Karpas-422 (cell line): ENCODE measurements at regions not wholly inside any gene's neighbourhood (a gene's known extent, or its start where the extent isn't known, plus 50 kb on each side); places are given as distances from the start of the nearest gene placed in this dataset.

ENCODE experiments used
- DNase-seq: peaks from one replicate; pipeline ENCODE4 v3.0.0-alpha.2; 2015
- H2AFZ ChIP-seq: fragments of 200-600 bp; sonication (generic); 2 replicates; pipeline ENCODE4 v1.6.1; 2014; ENCODE audit warnings: antibody characterized with exemption, low read length, mixed read lengths
- H3K27ac ChIP-seq: fragments of 200-600 bp; sonication (generic); 2 replicates; pipeline ENCODE4 v1.5.1; 2014; ENCODE audit warnings: mild to moderate bottlenecking, low read length, moderate library complexity
- H3K27me3 ChIP-seq: fragments of 200-600 bp; sonication (generic); 2 replicates; pipeline ENCODE4 v1.6.1; 2014; ENCODE audit warnings: low read length, mixed read lengths
- H3K36me3 ChIP-seq: fragments of 200-600 bp; sonication (generic); 2 replicates; pipeline ENCODE4 v1.6.1; 2014; ENCODE audit warnings: low read length, mixed read lengths; ENCODE audit not compliant: insufficient read depth
- H3K4me1 ChIP-seq: fragments of 200-600 bp; sonication (generic); 2 replicates; pipeline ENCODE4 v1.6.1; 2014; ENCODE audit warnings: mild to moderate bottlenecking, low read length, mixed read lengths
- H3K4me2 ChIP-seq: fragments of 200-600 bp; sonication (generic); 2 replicates; pipeline ENCODE4 v1.6.1; 2014; ENCODE audit warnings: low read length, low read depth, mild to moderate bottlenecking; ENCODE audit not compliant: poor library complexity, severe bottlenecking
- H3K4me3 ChIP-seq: fragments of 200-600 bp; sonication (generic); 2 replicates; pipeline ENCODE4 v1.5.1; 2014; ENCODE audit warnings: mild to moderate bottlenecking, antibody characterized with exemption, low read length, mixed read lengths
- H3K79me2 ChIP-seq: fragments of 200-600 bp; sonication (generic); 2 replicates; pipeline ENCODE4 v1.6.1; 2014; ENCODE audit warnings: mild to moderate bottlenecking, low read length, mixed read lengths
- H3K9ac ChIP-seq: fragments of 200-600 bp; sonication (generic); 2 replicates; pipeline ENCODE4 v1.6.0; 2014; ENCODE audit warnings: low read length
- H3K9me2 ChIP-seq: fragments of 200-600 bp; sonication (generic), shearing (Covaris generic); replicated peaks from 2 replicates; pipeline ENCODE4 v1.6.0; 2014; ENCODE audit warnings: mild to moderate bottlenecking, low read length, moderate library complexity; ENCODE audit not compliant: insufficient read depth
- H3K9me3 ChIP-seq: fragments of 300-700, 200-600 bp; sonication (generic); 2 replicates; pipeline ENCODE4 v1.6.1; 2014; ENCODE audit warnings: low read length, mixed read lengths
- H4K20me1 ChIP-seq: fragments of 200-600 bp; sonication (generic); 2 replicates; pipeline ENCODE4 v1.6.1; 2014; ENCODE audit warnings: mild to moderate bottlenecking, antibody characterized with exemption, low read length, low read depth; ENCODE audit not compliant: insufficient read depth

DNA sequence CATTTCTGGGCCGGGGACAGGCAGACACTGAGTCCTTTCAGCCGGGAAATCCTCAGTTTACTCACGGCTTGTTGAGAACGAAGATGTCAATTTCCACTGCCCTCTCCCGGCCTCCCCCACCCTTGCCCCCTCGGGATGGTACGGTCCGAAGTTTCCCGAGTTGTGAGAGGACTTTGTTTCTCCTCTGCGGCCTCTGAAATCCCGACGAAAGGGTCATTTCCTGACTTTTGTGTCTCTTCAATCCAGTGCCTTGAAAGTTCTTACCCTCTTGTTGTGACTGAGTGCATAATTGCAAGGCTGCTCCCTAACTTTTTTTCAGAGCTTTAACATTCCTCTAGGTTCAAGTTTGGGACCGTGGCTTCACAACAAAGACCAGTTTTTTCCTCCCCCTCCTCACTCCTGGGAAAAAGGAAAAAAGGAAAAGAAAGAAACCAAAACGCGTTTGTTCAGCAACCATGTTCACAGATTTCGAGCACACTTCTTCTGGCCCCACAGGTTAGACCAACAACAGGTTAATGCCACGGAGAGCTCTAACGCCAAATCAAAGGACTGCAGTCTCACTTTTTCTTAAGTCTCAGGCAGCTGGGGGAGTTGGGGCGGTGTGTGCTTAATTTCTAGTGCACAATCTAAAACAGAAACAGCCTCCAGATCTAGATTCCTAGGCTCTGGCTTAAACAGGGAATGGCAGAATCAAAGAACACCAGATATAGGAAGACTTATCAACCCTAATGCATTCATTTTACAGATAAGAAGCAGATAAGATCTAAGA, 138.9 kb downstream of the TMCO5A start:
- H3K9ac ChIP-seq = peak overlapping the region; percentile 73
- H3K4me3 ChIP-seq = peak overlapping the region; percentile 66
- peak overlapping the region; percentile 91 for H2AFZ ChIP-seq
- H3K36me3 ChIP-seq = no peaks in the 10 kb centered on the region
- no peaks in the 10 kb centered on the region for H3K9me3 ChIP-seq
- H3K4me1 ChIP-seq = peaks cover 93% of the 10 kb centered on the region
- peak overlapping the region; percentile 98 for H3K27ac ChIP-seq
- no peaks in the 10 kb centered on the region for H3K79me2 ChIP-seq
- H3K4me2 ChIP-seq = peak overlapping the region; percentile 90
- H3K27me3 ChIP-seq = no peaks in the 10 kb centered on the region
- no peaks in the 10 kb centered on the region for H3K9me2 ChIP-seq
- H4K20me1 ChIP-seq = no peaks in the 10 kb centered on the region
- peak; percentile 80 for DNase-seq

DNA sequence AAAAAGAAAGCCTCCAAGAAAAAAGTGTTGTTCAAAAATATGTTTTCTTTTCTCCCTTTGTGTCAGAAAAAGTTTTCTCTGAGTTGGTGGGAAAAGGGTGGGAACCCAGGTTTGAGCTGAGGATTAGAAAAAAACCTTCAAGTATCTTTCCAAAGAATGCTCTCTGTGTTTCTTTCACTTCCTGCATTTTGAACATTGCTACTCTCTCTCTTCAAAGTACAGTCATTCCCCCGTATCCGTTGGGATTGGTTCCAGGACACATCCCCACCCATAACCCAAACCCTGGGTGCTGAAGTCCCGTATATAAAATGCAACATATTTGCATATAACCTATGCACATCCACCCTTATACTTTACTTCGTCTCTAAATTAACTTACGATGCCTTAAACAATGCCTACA, 139.6 kb downstream of the TMCO5A start:
- no peaks in the 10 kb centered on the region for H3K9me2 ChIP-seq
- H3K27ac ChIP-seq = peak overlapping the region; percentile 98
- no peaks in the 10 kb centered on the region for H3K9me3 ChIP-seq
- no peaks in the 10 kb centered on the region for H3K79me2 ChIP-seq
- H3K9ac ChIP-seq = peak overlapping the region; percentile 73
- no peak for DNase-seq
- H3K4me3 ChIP-seq = peak overlapping the region; percentile 66; the same call in 1 of the 2 replicates
- H4K20me1 ChIP-seq = no peaks in the 10 kb centered on the region
- peaks cover 94% of the 10 kb centered on the region for H3K4me1 ChIP-seq
- H3K4me2 ChIP-seq = peak overlapping the region; percentile 90
- H3K27me3 ChIP-seq = no peaks in the 10 kb centered on the region
- H2AFZ ChIP-seq = no peak overlapping the region
- H3K36me3 ChIP-seq = no peaks in the 10 kb centered on the region

- Histone ChIP-seq H3K4me3 (peak overlapping the region; percentile 56), H2AFZ (peak overlapping the region; percentile 32; the same call in 1 of the 2 replicates), H3K9me3 (no peaks in the 10 kb centered on the region), H3K9ac (peak overlapping the region; percentile 70), H4K20me1 (no peaks in the 10 kb centered on the region), H3K27me3 (no peaks in the 10 kb centered on the region), H3K4me2 (peak overlapping the region; percentile 90), H3K27ac (peak overlapping the region; percentile 98), H3K4me1 (peaks cover 94% of the 10 kb centered on the region), H3K9me2 (no peaks in the 10 kb centered on the region), H3K79me2 (no peaks in the 10 kb centered on the region), H3K36me3 (no peaks in the 10 kb centered on the region)
- DNase-seq = peak; percentile 74
These were observed 141.0 kb downstream of the TMCO5A start for GRCh38 chr15:38075466-38075865.

- H3K4me3 ChIP-seq = peak overlapping the region; percentile 56
These were observed 142.3 kb downstream of the TMCO5A start for GRCh38 chr15:38076786-38077185.

DNA sequence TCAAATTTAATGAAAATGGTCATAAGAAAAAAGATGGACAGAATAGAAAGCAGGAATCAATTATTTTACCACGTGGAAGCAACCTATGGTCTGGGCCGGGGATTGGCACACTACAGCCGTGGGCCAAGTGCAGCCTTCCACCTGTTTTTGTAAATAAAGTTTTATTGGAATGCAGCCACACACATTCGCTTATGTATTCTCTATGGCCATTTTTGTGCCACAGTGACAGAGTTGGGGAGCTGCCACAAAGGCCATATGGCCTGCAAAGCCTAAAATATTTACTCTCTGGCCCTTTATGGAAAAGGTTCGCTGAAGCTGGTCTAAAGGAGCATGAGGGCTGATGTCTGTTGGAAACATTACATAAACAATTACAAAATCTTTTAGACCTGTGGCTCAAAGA, 144.8 kb downstream of the TMCO5A start:
- Histone ChIP-seq H4K20me1 (no peaks in the 10 kb centered on the region), H3K27me3 (no peaks in the 10 kb centered on the region), H3K9me3 (no peaks in the 10 kb centered on the region), H3K79me2 (no peaks in the 10 kb centered on the region), H3K27ac (peak overlapping the region; percentile 98), H3K4me2 (peak overlapping the region; percentile 90), H3K4me3 (no peak overlapping the region), H2AFZ (0 out of 2 replicates have a peak overlapping the region, but pooled peaks have one; percentile 6), H3K9ac (no peak overlapping the region), H3K9me2 (no peaks in the 10 kb centered on the region), H3K36me3 (no peaks in the 10 kb centered on the region), H3K4me1 (peaks cover 77% of the 10 kb centered on the region)
- no peak for DNase-seq

More at GRCh38 chr15:38076786-38077185, 142.3 kb downstream of the TMCO5A start:
- peaks cover 95% of the 10 kb centered on the region for H3K4me1 ChIP-seq
- no peaks in the 10 kb centered on the region for H3K36me3 ChIP-seq
- no peaks in the 10 kb centered on the region for H4K20me1 ChIP-seq
- H3K79me2 ChIP-seq = no peaks in the 10 kb centered on the region
- peak; percentile 93 for DNase-seq
- H3K27me3 ChIP-seq = no peaks in the 10 kb centered on the region
- H3K4me2 ChIP-seq = peak overlapping the region; percentile 90
- peak overlapping the region; percentile 98 for H3K27ac ChIP-seq
- no peaks in the 10 kb centered on the region for H3K9me2 ChIP-seq
- peak overlapping the region; percentile 70 for H3K9ac ChIP-seq
- H3K9me3 ChIP-seq = no peaks in the 10 kb centered on the region
- H2AFZ ChIP-seq = no peak overlapping the region

DNA sequence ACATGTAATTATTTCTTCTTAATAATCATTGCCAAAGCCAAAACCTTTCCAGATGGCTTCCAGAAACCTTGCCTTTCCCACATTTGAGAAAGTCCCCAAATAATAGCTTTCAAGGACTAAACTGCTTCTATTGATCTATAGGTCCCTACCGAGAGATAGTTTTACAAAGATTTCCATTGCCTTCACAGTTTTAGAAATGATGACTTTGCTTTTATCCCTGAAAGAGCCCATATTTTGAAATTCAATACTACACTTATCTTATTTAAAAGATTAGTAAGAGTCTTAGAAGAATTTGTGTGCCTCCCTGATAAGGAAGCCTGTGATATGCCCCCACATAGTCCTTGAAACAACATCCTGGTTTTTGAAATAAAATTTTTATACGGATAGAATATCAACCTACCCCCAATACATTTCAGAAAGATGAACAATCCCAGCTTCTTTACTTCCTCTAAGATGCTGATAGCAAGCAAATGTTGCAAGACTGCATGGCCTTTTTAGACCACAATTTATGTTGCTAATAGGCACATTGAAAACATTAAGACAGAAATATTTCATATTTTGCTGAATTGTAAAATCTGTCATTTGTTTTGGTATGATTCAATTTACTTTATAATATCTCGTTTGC, 146.3 kb downstream of the TMCO5A start:
- Histone ChIP-seq H3K4me2 (no peak overlapping the region), H3K4me1 (peaks cover 77% of the 10 kb centered on the region), H4K20me1 (no peaks in the 10 kb centered on the region), H2AFZ (no peak overlapping the region), H3K27ac (no peak overlapping the region), H3K36me3 (no peaks in the 10 kb centered on the region), H3K79me2 (no peaks in the 10 kb centered on the region), H3K27me3 (no peaks in the 10 kb centered on the region), H3K9me2 (no peaks in the 10 kb centered on the region), H3K4me3 (no peak overlapping the region), H3K9ac (no peak overlapping the region), H3K9me3 (no peaks in the 10 kb centered on the region)
- DNase-seq = no peak

- DNase-seq = no peak
- Histone ChIP-seq H3K9ac (no peak overlapping the region), H3K4me3 (0 out of 2 replicates have a peak overlapping the region, but pooled peaks have one; percentile 6), H3K4me1 (peaks cover 55% of the 10 kb centered on the region), H3K36me3 (no peaks in the 10 kb centered on the region), H3K9me2 (no peaks in the 10 kb centered on the region), H2AFZ (no peak overlapping the region), H3K79me2 (no peaks in the 10 kb centered on the region), H3K27ac (peak overlapping the region; percentile 28; the same call in 1 of the 2 replicates), H3K4me2 (peak overlapping the region; percentile 59), H3K9me3 (no peaks in the 10 kb centered on the region), H4K20me1 (no peaks in the 10 kb centered on the region), H3K27me3 (no peaks in the 10 kb centered on the region)
These were observed 149.8 kb downstream of the TMCO5A start for GRCh38 chr15:38084289-38084688.

DNA sequence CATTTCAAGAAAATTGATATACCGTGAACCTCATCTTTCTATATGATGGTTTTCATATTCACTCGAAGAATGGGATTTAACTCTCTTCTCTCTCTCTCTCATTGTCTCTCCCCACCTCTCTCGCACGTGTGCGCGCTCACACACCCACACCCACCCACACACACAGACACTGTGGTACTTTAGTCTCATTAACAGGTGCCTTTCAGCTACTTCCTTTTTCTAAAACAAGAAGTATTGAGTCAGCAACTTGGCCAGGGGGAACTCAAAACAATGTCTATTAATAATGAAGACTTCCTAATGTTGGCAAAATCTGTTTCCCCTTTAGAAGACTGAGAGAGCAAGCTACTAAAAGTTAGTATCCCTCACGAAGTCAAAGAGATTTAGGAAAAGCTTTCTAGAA, 150.7 kb downstream of the TMCO5A start:
- H3K4me3 ChIP-seq = peak overlapping the region; percentile 29
- no peaks in the 10 kb centered on the region for H3K9me2 ChIP-seq
- H3K4me2 ChIP-seq = peak overlapping the region; percentile 59
- no peaks in the 10 kb centered on the region for H3K36me3 ChIP-seq
- 0 out of 2 replicates have a peak overlapping the region, but pooled peaks have one; percentile 18 for H3K9ac ChIP-seq
- no peaks in the 10 kb centered on the region for H3K27me3 ChIP-seq
- peak overlapping the region; percentile 40 for H3K27ac ChIP-seq
- no peaks in the 10 kb centered on the region for H3K9me3 ChIP-seq
- DNase-seq = peak; percentile 88
- H4K20me1 ChIP-seq = no peaks in the 10 kb centered on the region
- no peak overlapping the region for H2AFZ ChIP-seq
- H3K4me1 ChIP-seq = peaks cover 47% of the 10 kb centered on the region
- H3K79me2 ChIP-seq = no peaks in the 10 kb centered on the region
